H1 (cell line): ENCODE measurements at regions not wholly inside any gene's neighbourhood (a gene's known extent, or its start where the extent isn't known, plus 50 kb on each side); places are given as distances from the start of the nearest gene placed in this dataset.

Source experiments
- CHD2 ChIP-seq: IDR thresholded peaks from 2 replicates; pipeline ENCODE4 v1.6.1; 2012; ENCODE audit warnings: low read length, improper control_type of control experiment
- CTBP2 ChIP-seq: IDR thresholded peaks from 2 replicates; pipeline ENCODE4 v1.7.0; 2011; ENCODE audit warnings: borderline replicate concordance, mild to moderate bottlenecking, moderate library complexity, mixed read lengths, low read length; ENCODE audit not compliant: insufficient read depth, insufficient read length
- EP300 ChIP-seq, 2 experiments: IDR thresholded peaks; 1 replicate in 1 of 2; 2 replicates in 1 of 2; pipeline ENCODE4 v1.6.1; 2011 to 2012; ENCODE audit warnings: low read depth in 2 of 2, low read length in 2 of 2, mild to moderate bottlenecking in 2 of 2, borderline replicate concordance in 1 of 2, inconsistent platforms in 1 of 2, moderate library complexity in 1 of 2
- FOSL1 ChIP-seq: IDR thresholded peaks from 2 replicates; pipeline ENCODE4 v1.6.1; 2011; ENCODE audit warnings: mild to moderate bottlenecking, low read depth, low read length, moderate library complexity; ENCODE audit not compliant: insufficient read depth
- RFX5 ChIP-seq: IDR thresholded peaks from 2 replicates; pipeline ENCODE4 v1.6.1; 2011; ENCODE audit warnings: low read depth, low read length, improper control_type of control experiment, borderline replicate concordance
- SAP30 ChIP-seq: fragments of 300-600 bp; sonication (generic); IDR thresholded peaks from 2 replicates; pipeline ENCODE4 v1.7.1; 2012; ENCODE audit warnings: low read length, moderate library complexity, mild to moderate bottlenecking, inconsistent platforms; ENCODE audit not compliant: insufficient read depth, insufficient replicate concordance
- SP1 ChIP-seq: IDR thresholded peaks from 2 replicates; pipeline ENCODE4 v1.6.1; 2011; ENCODE audit warnings: low read depth, low read length
- SP2 ChIP-seq: IDR thresholded peaks from 2 replicates; pipeline ENCODE4 v1.6.1; 2012; ENCODE audit warnings: mild to moderate bottlenecking, low read length, inconsistent platforms
- SUZ12 ChIP-seq: fragments of 200-600 bp; sonication (generic); IDR thresholded peaks from 2 replicates; pipeline ENCODE4 v1.6.1; 2012; ENCODE audit warnings: mild to moderate bottlenecking, inconsistent platforms, low read length, moderate library complexity, mixed read lengths
- TEAD4 ChIP-seq: IDR thresholded peaks from 2 replicates; pipeline ENCODE4 v1.6.1; 2012; ENCODE audit warnings: low read depth, low read length, inconsistent platforms, mixed read lengths
- TF ChIP-seq, protein P1 (sequence below): fragments of 300-600 bp; sonication (generic); IDR thresholded peaks from 2 replicates; pipeline ENCODE4 v1.7.1; 2012; ENCODE audit warnings: low read length, moderate library complexity, mild to moderate bottlenecking, inconsistent platforms; ENCODE audit not compliant: insufficient replicate concordance
- TF ChIP-seq, protein P2 (sequence below): IDR thresholded peaks from 2 replicates; pipeline ENCODE4 v1.6.1; 2011; ENCODE audit warnings: low read depth, mild to moderate bottlenecking, low read length; ENCODE audit not compliant: insufficient read depth

DNA sequence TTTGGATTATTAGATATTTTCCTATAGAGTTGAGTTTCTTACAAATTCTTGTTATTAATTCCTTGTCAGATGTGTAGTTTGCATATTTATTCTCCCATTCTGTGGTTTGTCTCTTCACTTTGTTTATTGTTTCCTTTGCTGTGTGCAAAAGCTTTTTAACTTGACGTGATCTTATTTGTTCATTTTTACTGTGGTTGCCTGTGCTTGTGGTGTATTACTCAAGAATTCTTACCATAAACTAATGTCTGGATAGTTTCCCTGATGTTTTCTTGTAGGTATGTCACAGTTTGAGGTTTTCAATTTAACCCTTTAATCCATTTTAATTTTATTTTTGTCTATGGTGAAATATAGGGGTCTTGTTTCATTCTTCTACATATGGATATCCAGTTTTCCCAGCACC is 72.1 kb upstream of the LHX8 start (continued):
- TF ChIP-seq, protein P1, sequence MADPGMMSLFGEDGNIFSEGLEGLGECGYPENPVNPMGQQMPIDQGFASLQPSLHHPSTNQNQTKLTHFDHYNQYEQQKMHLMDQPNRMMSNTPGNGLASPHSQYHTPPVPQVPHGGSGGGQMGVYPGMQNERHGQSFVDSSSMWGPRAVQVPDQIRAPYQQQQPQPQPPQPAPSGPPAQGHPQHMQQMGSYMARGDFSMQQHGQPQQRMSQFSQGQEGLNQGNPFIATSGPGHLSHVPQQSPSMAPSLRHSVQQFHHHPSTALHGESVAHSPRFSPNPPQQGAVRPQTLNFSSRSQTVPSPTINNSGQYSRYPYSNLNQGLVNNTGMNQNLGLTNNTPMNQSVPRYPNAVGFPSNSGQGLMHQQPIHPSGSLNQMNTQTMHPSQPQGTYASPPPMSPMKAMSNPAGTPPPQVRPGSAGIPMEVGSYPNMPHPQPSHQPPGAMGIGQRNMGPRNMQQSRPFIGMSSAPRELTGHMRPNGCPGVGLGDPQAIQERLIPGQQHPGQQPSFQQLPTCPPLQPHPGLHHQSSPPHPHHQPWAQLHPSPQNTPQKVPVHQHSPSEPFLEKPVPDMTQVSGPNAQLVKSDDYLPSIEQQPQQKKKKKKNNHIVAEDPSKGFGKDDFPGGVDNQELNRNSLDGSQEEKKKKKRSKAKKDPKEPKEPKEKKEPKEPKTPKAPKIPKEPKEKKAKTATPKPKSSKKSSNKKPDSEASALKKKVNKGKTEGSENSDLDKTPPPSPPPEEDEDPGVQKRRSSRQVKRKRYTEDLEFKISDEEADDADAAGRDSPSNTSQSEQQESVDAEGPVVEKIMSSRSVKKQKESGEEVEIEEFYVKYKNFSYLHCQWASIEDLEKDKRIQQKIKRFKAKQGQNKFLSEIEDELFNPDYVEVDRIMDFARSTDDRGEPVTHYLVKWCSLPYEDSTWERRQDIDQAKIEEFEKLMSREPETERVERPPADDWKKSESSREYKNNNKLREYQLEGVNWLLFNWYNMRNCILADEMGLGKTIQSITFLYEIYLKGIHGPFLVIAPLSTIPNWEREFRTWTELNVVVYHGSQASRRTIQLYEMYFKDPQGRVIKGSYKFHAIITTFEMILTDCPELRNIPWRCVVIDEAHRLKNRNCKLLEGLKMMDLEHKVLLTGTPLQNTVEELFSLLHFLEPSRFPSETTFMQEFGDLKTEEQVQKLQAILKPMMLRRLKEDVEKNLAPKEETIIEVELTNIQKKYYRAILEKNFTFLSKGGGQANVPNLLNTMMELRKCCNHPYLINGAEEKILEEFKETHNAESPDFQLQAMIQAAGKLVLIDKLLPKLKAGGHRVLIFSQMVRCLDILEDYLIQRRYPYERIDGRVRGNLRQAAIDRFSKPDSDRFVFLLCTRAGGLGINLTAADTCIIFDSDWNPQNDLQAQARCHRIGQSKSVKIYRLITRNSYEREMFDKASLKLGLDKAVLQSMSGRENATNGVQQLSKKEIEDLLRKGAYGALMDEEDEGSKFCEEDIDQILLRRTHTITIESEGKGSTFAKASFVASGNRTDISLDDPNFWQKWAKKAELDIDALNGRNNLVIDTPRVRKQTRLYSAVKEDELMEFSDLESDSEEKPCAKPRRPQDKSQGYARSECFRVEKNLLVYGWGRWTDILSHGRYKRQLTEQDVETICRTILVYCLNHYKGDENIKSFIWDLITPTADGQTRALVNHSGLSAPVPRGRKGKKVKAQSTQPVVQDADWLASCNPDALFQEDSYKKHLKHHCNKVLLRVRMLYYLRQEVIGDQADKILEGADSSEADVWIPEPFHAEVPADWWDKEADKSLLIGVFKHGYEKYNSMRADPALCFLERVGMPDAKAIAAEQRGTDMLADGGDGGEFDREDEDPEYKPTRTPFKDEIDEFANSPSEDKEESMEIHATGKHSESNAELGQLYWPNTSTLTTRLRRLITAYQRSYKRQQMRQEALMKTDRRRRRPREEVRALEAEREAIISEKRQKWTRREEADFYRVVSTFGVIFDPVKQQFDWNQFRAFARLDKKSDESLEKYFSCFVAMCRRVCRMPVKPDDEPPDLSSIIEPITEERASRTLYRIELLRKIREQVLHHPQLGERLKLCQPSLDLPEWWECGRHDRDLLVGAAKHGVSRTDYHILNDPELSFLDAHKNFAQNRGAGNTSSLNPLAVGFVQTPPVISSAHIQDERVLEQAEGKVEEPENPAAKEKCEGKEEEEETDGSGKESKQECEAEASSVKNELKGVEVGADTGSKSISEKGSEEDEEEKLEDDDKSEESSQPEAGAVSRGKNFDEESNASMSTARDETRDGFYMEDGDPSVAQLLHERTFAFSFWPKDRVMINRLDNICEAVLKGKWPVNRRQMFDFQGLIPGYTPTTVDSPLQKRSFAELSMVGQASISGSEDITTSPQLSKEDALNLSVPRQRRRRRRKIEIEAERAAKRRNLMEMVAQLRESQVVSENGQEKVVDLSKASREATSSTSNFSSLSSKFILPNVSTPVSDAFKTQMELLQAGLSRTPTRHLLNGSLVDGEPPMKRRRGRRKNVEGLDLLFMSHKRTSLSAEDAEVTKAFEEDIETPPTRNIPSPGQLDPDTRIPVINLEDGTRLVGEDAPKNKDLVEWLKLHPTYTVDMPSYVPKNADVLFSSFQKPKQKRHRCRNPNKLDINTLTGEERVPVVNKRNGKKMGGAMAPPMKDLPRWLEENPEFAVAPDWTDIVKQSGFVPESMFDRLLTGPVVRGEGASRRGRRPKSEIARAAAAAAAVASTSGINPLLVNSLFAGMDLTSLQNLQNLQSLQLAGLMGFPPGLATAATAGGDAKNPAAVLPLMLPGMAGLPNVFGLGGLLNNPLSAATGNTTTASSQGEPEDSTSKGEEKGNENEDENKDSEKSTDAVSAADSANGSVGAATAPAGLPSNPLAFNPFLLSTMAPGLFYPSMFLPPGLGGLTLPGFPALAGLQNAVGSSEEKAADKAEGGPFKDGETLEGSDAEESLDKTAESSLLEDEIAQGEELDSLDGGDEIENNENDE, result no peak
- TF ChIP-seq TEAD4 (no peak), RFX5 (no peak), FOSL1 (no peak), SAP30 (no peak), CHD2 (no peak), SUZ12 (no peak), CTBP2 (no peak), SP2 (no peak), EP300 (IDR thresholded peaks at IDR 0.05; ENCODE audit: borderline replicate concordance in 1 of 2, low read depth in 2 of 2, low read length in 2 of 2) (no peak), SP1 (no peak)
- TF ChIP-seq, protein P2, sequence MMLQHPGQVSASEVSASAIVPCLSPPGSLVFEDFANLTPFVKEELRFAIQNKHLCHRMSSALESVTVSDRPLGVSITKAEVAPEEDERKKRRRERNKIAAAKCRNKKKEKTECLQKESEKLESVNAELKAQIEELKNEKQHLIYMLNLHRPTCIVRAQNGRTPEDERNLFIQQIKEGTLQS, result no peak
